ENCODE measurements at regions not wholly inside any gene's neighbourhood (a gene's known extent, or its start where the extent isn't known, plus 50 kb on each side); places are given as distances from the start of the nearest gene placed in this dataset.

- no peak for TF ChIP-seq CTCF (IDR thresholded peaks at IDR 0.05; ENCODE audit: low read depth, low read length)
- DNase-seq (ENCODE audit: extremely low read depth, low read depth) = no peak
These were observed 397.9 kb upstream of the TMPRSS15 start for GRCh38 chr21:18801468-18801867.

DNA sequence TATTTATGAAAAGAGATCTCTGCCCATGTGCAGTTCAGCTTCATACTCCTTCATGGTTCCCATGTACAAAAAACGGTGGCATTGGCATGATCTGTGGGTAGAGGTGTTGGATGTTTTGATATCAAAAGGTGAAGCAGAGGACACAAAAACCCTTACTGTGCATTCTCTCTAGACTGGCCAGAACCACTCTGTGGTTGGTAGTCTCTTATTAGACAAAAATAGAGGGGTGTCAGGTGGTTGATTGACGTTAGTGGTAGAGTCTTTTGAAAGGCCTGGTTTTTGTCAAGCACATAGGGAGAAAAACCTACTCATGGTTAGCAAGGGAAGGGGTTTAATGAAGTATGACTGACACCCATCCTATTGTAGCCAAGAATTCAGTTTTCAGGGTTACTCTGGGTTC, 400.0 kb upstream of the TMPRSS15 start:
- DNase-seq (ENCODE audit: extremely low read depth, low read depth) = no peak
- no peak for TF ChIP-seq CTCF (IDR thresholded peaks at IDR 0.05; ENCODE audit: low read depth, low read length)

GRCh38 chr21:18810136-18810535, 406.6 kb upstream of the TMPRSS15 start:
- no peak for DNase-seq (ENCODE audit: extremely low read depth, low read depth)
- TF ChIP-seq CTCF (IDR thresholded peaks at IDR 0.05; ENCODE audit: low read depth, low read length) = no peak

DNA sequence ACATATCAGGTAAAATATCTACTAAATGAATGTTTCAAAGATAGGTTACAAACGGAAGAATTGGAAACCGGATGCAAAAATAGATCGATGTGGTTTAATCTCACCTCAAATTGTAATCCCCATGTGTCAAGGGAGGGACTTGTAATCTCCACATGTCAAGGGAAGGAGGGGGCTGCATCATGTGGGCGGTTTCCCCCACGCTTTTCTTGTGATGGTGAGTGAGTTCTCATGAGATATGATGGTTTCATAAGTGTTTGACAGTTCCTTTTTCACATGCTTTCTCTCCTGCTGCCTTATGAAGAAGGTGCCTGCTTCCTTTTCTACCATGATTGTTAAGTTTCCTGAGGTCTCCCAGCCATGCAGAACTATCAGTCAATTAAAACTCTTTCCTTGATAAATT, 408.7 kb upstream of the TMPRSS15 start:
- TF ChIP-seq CTCF (IDR thresholded peaks at IDR 0.05; ENCODE audit: low read depth, low read length) = no peak

GRCh38 chr21:18819507-18819906, 415.9 kb upstream of the TMPRSS15 start:
- TF ChIP-seq CTCF (IDR thresholded peaks at IDR 0.05; ENCODE audit: low read depth, low read length) = no peak
- no peak for DNase-seq (ENCODE audit: extremely low read depth, low read depth)

More for the DNA sequence above, 408.7 kb upstream of the TMPRSS15 start:
- DNase-seq (ENCODE audit: extremely low read depth, low read depth) = no peak

- no peak for TF ChIP-seq CTCF (IDR thresholded peaks at IDR 0.05; ENCODE audit: low read depth, low read length)
- DNase-seq (ENCODE audit: extremely low read depth, low read depth) = no peak
These were observed 423.0 kb upstream of the TMPRSS15 start for GRCh38 chr21:18826562-18826961.

- no peak for DNase-seq (ENCODE audit: extremely low read depth, low read depth)
- no peak for TF ChIP-seq CTCF (IDR thresholded peaks at IDR 0.05; ENCODE audit: low read depth, low read length)
These were observed 428.5 kb upstream of the TMPRSS15 start for GRCh38 chr21:18831942-18832676.
